ENCODE measurements at regions not wholly inside any gene's neighbourhood (a gene's known extent, or its start where the extent isn't known, plus 50 kb on each side); places are given as distances from the start of the nearest gene placed in this dataset.

- H3K9me3 ChIP-seq (ENCODE audit: control insufficient read depth, insufficient read depth, low read depth, low read length): no peaks in the 10 kb centered on the region
- DNase-seq (ENCODE audit: low read depth, low spot score) (no peak), ATAC-seq (no peak)
- in situ Hi-C loops (cut with HindIII; ENCODE audit: low pct_unique_long_range_greater_than_20kb, low sequenced_read_pairs): no loop called here
- no peaks in the 10 kb centered on the region for H3K27me3 ChIP-seq (ENCODE audit: control insufficient read depth, insufficient read depth, low read length)
- no peaks in the 10 kb centered on the region for H3K36me3 ChIP-seq (ENCODE audit: control insufficient read depth, insufficient read depth, low read length)
- no TSS peak for BruUV-seq (replicated peaks)
- ChIA-PET POLR2A (no interaction called here), CTCF (no interaction called here)
- no peaks in the 10 kb centered on the region for H3K4me1 ChIP-seq (ENCODE audit: control insufficient read depth, insufficient read depth, low read length)
- intact Hi-C loops (cut with micrococcal nuclease; ENCODE audit: unreplicated experiment): no loop called here
- TF ChIP-seq SIN3A (IDR thresholded peaks at IDR 0.05; ENCODE audit: borderline replicate concordance, insufficient read depth, low read depth, low read length): no peak
- TF ChIP-seq POLR2AphosphoS5 (IDR thresholded peaks at IDR 0.05; ENCODE audit: low read depth, low read length): no peak
- TF ChIP-seq REST (IDR thresholded peaks at IDR 0.05; ENCODE audit: insufficient read depth in 1 of 2, low read depth in 2 of 2, low read length in 1 of 2): no peak
- no peak for TF ChIP-seq TCF7L2 (IDR thresholded peaks at IDR 0.05; ENCODE audit: low read depth, low read length)
- no peak for TF ChIP-seq CTCF (IDR thresholded peaks at IDR 0.05)
- H3K27ac ChIP-seq (ENCODE audit: low read length): no peak overlapping the region
- no peak overlapping the region for H3K4me3 ChIP-seq (ENCODE audit: low read depth in 2 of 2, low read length in 2 of 2)
Observed at GRCh38 chr2:116162395-116162794, 1652.1 kb upstream of the DDX18 start.

GRCh38 chr2:116167107-116167506 lies 1647.4 kb upstream of the DDX18 start:
- BruUV-seq (replicated peaks): no TSS peak
- Histone ChIP-seq H3K4me1 (ENCODE audit: control insufficient read depth, insufficient read depth, low read length) (no peaks in the 10 kb centered on the region), H3K27ac (ENCODE audit: low read length) (no peak overlapping the region), H3K9me3 (ENCODE audit: control insufficient read depth, insufficient read depth, low read depth, low read length) (no peaks in the 10 kb centered on the region), H3K4me3 (ENCODE audit: low read depth in 2 of 2, low read length in 2 of 2) (no peak overlapping the region), H3K36me3 (ENCODE audit: control insufficient read depth, insufficient read depth, low read length) (no peaks in the 10 kb centered on the region), H3K27me3 (ENCODE audit: control insufficient read depth, insufficient read depth, low read length) (no peaks in the 10 kb centered on the region)
- DNase-seq (ENCODE audit: low read depth, low spot score) (no peak), ATAC-seq (no peak)
- in situ Hi-C loops (cut with HindIII; ENCODE audit: low pct_unique_long_range_greater_than_20kb, low sequenced_read_pairs) (no loop called here), intact Hi-C loops (cut with micrococcal nuclease; ENCODE audit: unreplicated experiment) (no loop called here)
- ChIA-PET POLR2A (no interaction called here), CTCF (no interaction called here)
- TF ChIP-seq REST (IDR thresholded peaks at IDR 0.05; ENCODE audit: insufficient read depth in 1 of 2, low read depth in 2 of 2, low read length in 1 of 2) (no peak), CTCF (IDR thresholded peaks at IDR 0.05) (no peak), TCF7L2 (IDR thresholded peaks at IDR 0.05; ENCODE audit: low read depth, low read length) (no peak), POLR2AphosphoS5 (IDR thresholded peaks at IDR 0.05; ENCODE audit: low read depth, low read length) (no peak), SIN3A (IDR thresholded peaks at IDR 0.05; ENCODE audit: borderline replicate concordance, insufficient read depth, low read depth, low read length) (no peak)
